ENCODE measurements at regions not wholly inside any gene's neighbourhood (a gene's known extent, or its start where the extent isn't known, plus 50 kb on each side); places are given as distances from the start of the nearest gene placed in this dataset.

- FAIRE-seq (no peak), DNase-seq (ENCODE audit: insufficient read length, low spot score) (no peak)
- TF ChIP-seq CTCF (IDR thresholded peaks at IDR 0.05; ENCODE audit: insufficient read depth, missing control alignments) = no peak
Measured at GRCh38 chr2:18503376-18504228, 56.9 kb downstream of the RDH14 start.

- TF ChIP-seq CTCF (IDR thresholded peaks at IDR 0.05; ENCODE audit: insufficient read depth, missing control alignments) = no peak
- DNase-seq (ENCODE audit: insufficient read length, low spot score) (no peak), FAIRE-seq (no peak)
Measured at GRCh38 chr2:18502142-18502541, 58.3 kb downstream of the RDH14 start.

- DNase-seq (ENCODE audit: insufficient read length, low spot score) (no peak), FAIRE-seq (no peak)
- TF ChIP-seq CTCF (IDR thresholded peaks at IDR 0.05; ENCODE audit: insufficient read depth, missing control alignments) = no peak
Measured at GRCh38 chr2:18501729-18502128, 58.7 kb downstream of the RDH14 start.

GRCh38 chr2:18501156-18501555 is 59.3 kb downstream of the RDH14 start:
- FAIRE-seq (no peak), DNase-seq (ENCODE audit: insufficient read length, low spot score) (no peak)
- TF ChIP-seq CTCF (IDR thresholded peaks at IDR 0.05; ENCODE audit: insufficient read depth, missing control alignments) = no peak

GRCh38 chr2:18500333-18500732 is 60.1 kb downstream of the RDH14 start:
- no peak for FAIRE-seq
- DNase-seq (ENCODE audit: insufficient read length, low spot score) = no peak
- TF ChIP-seq CTCF (IDR thresholded peaks at IDR 0.05; ENCODE audit: insufficient read depth, missing control alignments) = no peak

- DNase-seq (ENCODE audit: insufficient read length, low spot score) (no peak), FAIRE-seq (no peak)
- no peak for TF ChIP-seq CTCF (IDR thresholded peaks at IDR 0.05; ENCODE audit: insufficient read depth, missing control alignments)
Measured at GRCh38 chr2:18498531-18498930, 61.9 kb downstream of the RDH14 start.

- DNase-seq (ENCODE audit: insufficient read length, low spot score) (no peak), FAIRE-seq (no peak)
- TF ChIP-seq CTCF (IDR thresholded peaks at IDR 0.05; ENCODE audit: insufficient read depth, missing control alignments) = no peak
Measured at GRCh38 chr2:18496516-18496915, 63.9 kb downstream of the RDH14 start.

Measured in D721Med (cell line).